IgD-negative memory B cell (primary cell): ENCODE measurements at regions not wholly inside any gene's neighbourhood (a gene's known extent, or its start where the extent isn't known, plus 50 kb on each side); places are given as distances from the start of the nearest gene placed in this dataset.
A peak's percentile ranks its signal among the peaks of the same experiment; 100 is the strongest.

Experiments used
- H3K27ac Mint-ChIP-seq, 3 donors: one replicate each; pipeline ENCODE4 v1.8.0; 2020 to 2022; ENCODE audit warnings: mild to moderate bottlenecking in 3 of 3, mixed read lengths in 3 of 3, moderate library complexity in 1 of 3
- H3K27me3 Mint-ChIP-seq: one replicate; pipeline ENCODE4 v1.8.0; 2021; ENCODE audit warnings: mixed read lengths
- H3K36me3 Mint-ChIP-seq: one replicate; pipeline ENCODE4 v1.8.0; 2020; ENCODE audit warnings: mild to moderate bottlenecking, mixed read lengths
- H3K4me1 Mint-ChIP-seq, 3 donors: one replicate each; pipeline ENCODE4 v1.8.0; 2020 to 2022; ENCODE audit warnings: mixed read lengths in 3 of 3, mild to moderate bottlenecking in 1 of 3
- H3K4me3 Mint-ChIP-seq, 4 donors: one replicate each; pipeline ENCODE4 v1.8.0; 2020 to 2022; ENCODE audit warnings: mild to moderate bottlenecking in 4 of 4, mixed read lengths in 4 of 4, moderate library complexity in 3 of 4
- H3K9me3 Mint-ChIP-seq, 3 donors: one replicate each; pipeline ENCODE4 v1.8.0; 2020 to 2021; ENCODE audit warnings: mixed read lengths in 3 of 3, mild to moderate bottlenecking in 1 of 3

GRCh38 chr19:28498404-28498976 lies 714.5 kb downstream of the UQCRFS1 start:
- H3K36me3 Mint-ChIP-seq: no peaks in the 10 kb centered on the region
- H3K9me3 Mint-ChIP-seq: peaks cover 2 to 13% (median 5%) of the 10 kb centered on the region in 3 donors
- H3K27me3 Mint-ChIP-seq: no peaks in the 10 kb centered on the region
- no peak overlapping the region for H3K4me3 Mint-ChIP-seq
- H3K4me1 Mint-ChIP-seq: no peaks in the 10 kb centered on the region
- H3K27ac Mint-ChIP-seq: no peak overlapping the region

- Mint-ChIP-seq H3K27ac (no peak overlapping the region), H3K27me3 (no peaks in the 10 kb centered on the region), H3K4me1 (no peaks in the 10 kb centered on the region), H3K9me3 (peaks cover 0 to 13% (median 6%) of the 10 kb centered on the region in 3 donors), H3K4me3 (no peak overlapping the region), H3K36me3 (no peaks in the 10 kb centered on the region)
Observed at GRCh38 chr19:28497887-28498286, 715.1 kb downstream of the UQCRFS1 start.

- no peak overlapping the region for H3K4me3 Mint-ChIP-seq
- H3K27ac Mint-ChIP-seq: no peak overlapping the region
- H3K4me1 Mint-ChIP-seq: no peaks in the 10 kb centered on the region
- no peaks in the 10 kb centered on the region for H3K27me3 Mint-ChIP-seq
- H3K36me3 Mint-ChIP-seq: no peaks in the 10 kb centered on the region
- peaks cover 0 to 13% (median 8%) of the 10 kb centered on the region in 3 donors for H3K9me3 Mint-ChIP-seq
Observed at GRCh38 chr19:28497137-28497536, 715.8 kb downstream of the UQCRFS1 start.

GRCh38 chr19:28495046-28495445 lies 717.9 kb downstream of the UQCRFS1 start:
- Mint-ChIP-seq H3K36me3 (no peaks in the 10 kb centered on the region), H3K4me1 (no peaks in the 10 kb centered on the region), H3K27ac (no peak overlapping the region), H3K9me3 (peaks cover 3 to 8% (median 7%) of the 10 kb centered on the region in 3 donors), H3K27me3 (no peaks in the 10 kb centered on the region), H3K4me3 (no peak overlapping the region)

GRCh38 chr19:28494461-28494860 lies 718.5 kb downstream of the UQCRFS1 start:
- Mint-ChIP-seq H3K27ac (no peak overlapping the region), H3K9me3 (peaks cover 3 to 8% (median 3%) of the 10 kb centered on the region in 3 donors)

GRCh38 chr19:28493884-28494283 lies 719.1 kb downstream of the UQCRFS1 start:
- Mint-ChIP-seq H3K36me3 (no peaks in the 10 kb centered on the region), H3K9me3 (peaks cover 3 to 8% (median 6%) of the 10 kb centered on the region in 3 donors), H3K27ac (no peak overlapping the region), H3K27me3 (peaks cover 2% of the 10 kb centered on the region), H3K4me1 (no peaks in the 10 kb centered on the region), H3K4me3 (peak overlapping the region in 1 of 4 donors; percentile 23)

More at GRCh38 chr19:28494461-28494860, 718.5 kb downstream of the UQCRFS1 start:
- Mint-ChIP-seq H3K36me3 (no peaks in the 10 kb centered on the region), H3K4me3 (no peak overlapping the region), H3K27me3 (peaks cover 2% of the 10 kb centered on the region), H3K4me1 (no peaks in the 10 kb centered on the region)

- no peaks in the 10 kb centered on the region for H3K4me1 Mint-ChIP-seq
- H3K36me3 Mint-ChIP-seq: no peaks in the 10 kb centered on the region
- no peak overlapping the region for H3K27ac Mint-ChIP-seq
- no peak overlapping the region for H3K4me3 Mint-ChIP-seq
- peaks cover 2% of the 10 kb centered on the region for H3K27me3 Mint-ChIP-seq
- peaks cover 3 to 8% (median 6%) of the 10 kb centered on the region in 3 donors for H3K9me3 Mint-ChIP-seq
Observed at GRCh38 chr19:28492621-28493020, 720.3 kb downstream of the UQCRFS1 start.

GRCh38 chr19:28492201-28492600 lies 720.8 kb downstream of the UQCRFS1 start:
- Mint-ChIP-seq H3K9me3 (peaks cover 3 to 8% (median 6%) of the 10 kb centered on the region in 3 donors), H3K4me3 (no peak overlapping the region), H3K27me3 (peaks cover 2% of the 10 kb centered on the region), H3K27ac (no peak overlapping the region), H3K4me1 (peaks cover 0 to 2% (median 0%) of the 10 kb centered on the region in 3 donors), H3K36me3 (no peaks in the 10 kb centered on the region)

- peaks cover 0 to 9% (median 6%) of the 10 kb centered on the region in 3 donors for H3K9me3 Mint-ChIP-seq
- no peaks in the 10 kb centered on the region for H3K36me3 Mint-ChIP-seq
- no peak overlapping the region for H3K27ac Mint-ChIP-seq
- peak overlapping the region in 1 of 4 donors; percentile 17 for H3K4me3 Mint-ChIP-seq
- peaks cover 2% of the 10 kb centered on the region for H3K27me3 Mint-ChIP-seq
- peaks cover 0 to 2% (median 0%) of the 10 kb centered on the region in 3 donors for H3K4me1 Mint-ChIP-seq
Observed at GRCh38 chr19:28489776-28490175, 723.2 kb downstream of the UQCRFS1 start.

- H3K27ac Mint-ChIP-seq: no peak overlapping the region
Observed at GRCh38 chr19:28489126-28489660, 723.8 kb downstream of the UQCRFS1 start.

GRCh38 chr19:28487999-28488398 lies 725.0 kb downstream of the UQCRFS1 start:
- H3K36me3 Mint-ChIP-seq: no peaks in the 10 kb centered on the region
- peaks cover 4 to 9% (median 6%) of the 10 kb centered on the region in 3 donors for H3K9me3 Mint-ChIP-seq
- H3K27ac Mint-ChIP-seq: no peak overlapping the region
- peaks cover 2% of the 10 kb centered on the region for H3K27me3 Mint-ChIP-seq
- no peak overlapping the region for H3K4me3 Mint-ChIP-seq
- peaks cover 0 to 2% (median 0%) of the 10 kb centered on the region in 3 donors for H3K4me1 Mint-ChIP-seq

More at GRCh38 chr19:28489126-28489660, 723.8 kb downstream of the UQCRFS1 start:
- Mint-ChIP-seq H3K27me3 (peaks cover 2% of the 10 kb centered on the region), H3K4me3 (no peak overlapping the region), H3K9me3 (peaks cover 0 to 7% (median 6%) of the 10 kb centered on the region in 3 donors), H3K4me1 (peaks cover 0 to 2% (median 0%) of the 10 kb centered on the region in 3 donors), H3K36me3 (no peaks in the 10 kb centered on the region)

GRCh38 chr19:28486926-28487325 lies 726.0 kb downstream of the UQCRFS1 start:
- Mint-ChIP-seq H3K27ac (peak overlapping the region in 1 of 3 donors; percentile 76), H3K9me3 (peaks cover 4 to 7% (median 6%) of the 10 kb centered on the region in 3 donors), H3K36me3 (no peaks in the 10 kb centered on the region), H3K4me3 (no peak overlapping the region), H3K27me3 (peaks cover 2% of the 10 kb centered on the region), H3K4me1 (peaks cover 0 to 2% (median 0%) of the 10 kb centered on the region in 3 donors)

- H3K4me3 Mint-ChIP-seq: no peak overlapping the region
- H3K36me3 Mint-ChIP-seq: no peaks in the 10 kb centered on the region
- H3K9me3 Mint-ChIP-seq: peaks cover 3 to 9% (median 4%) of the 10 kb centered on the region in 3 donors
- peaks cover 0 to 2% (median 0%) of the 10 kb centered on the region in 3 donors for H3K4me1 Mint-ChIP-seq
- peaks cover 2% of the 10 kb centered on the region for H3K27me3 Mint-ChIP-seq
- peak overlapping the region in 1 of 3 donors; percentile 76 for H3K27ac Mint-ChIP-seq
Observed at GRCh38 chr19:28486473-28486872, 726.5 kb downstream of the UQCRFS1 start.

GRCh38 chr19:28485292-28485691 lies 727.7 kb downstream of the UQCRFS1 start:
- peaks cover 2% of the 10 kb centered on the region for H3K27me3 Mint-ChIP-seq
- no peak overlapping the region for H3K27ac Mint-ChIP-seq
- H3K36me3 Mint-ChIP-seq: no peaks in the 10 kb centered on the region
- H3K9me3 Mint-ChIP-seq: peaks cover 3 to 9% (median 4%) of the 10 kb centered on the region in 3 donors
- H3K4me3 Mint-ChIP-seq: no peak overlapping the region
- peaks cover 0 to 2% (median 0%) of the 10 kb centered on the region in 3 donors for H3K4me1 Mint-ChIP-seq

- Mint-ChIP-seq H3K4me3 (peak overlapping the region in 1 of 4 donors; percentile 28), H3K27me3 (no peaks in the 10 kb centered on the region), H3K36me3 (no peaks in the 10 kb centered on the region), H3K27ac (peak overlapping the region in 1 of 3 donors; percentile 54), H3K9me3 (peaks cover 0 to 9% (median 4%) of the 10 kb centered on the region in 3 donors), H3K4me1 (peaks cover 0 to 2% (median 0%) of the 10 kb centered on the region in 3 donors)
Observed at GRCh38 chr19:28483197-28483596, 729.8 kb downstream of the UQCRFS1 start.

- H3K4me1 Mint-ChIP-seq: no peaks in the 10 kb centered on the region
- no peaks in the 10 kb centered on the region for H3K36me3 Mint-ChIP-seq
- H3K27me3 Mint-ChIP-seq: no peaks in the 10 kb centered on the region
- H3K9me3 Mint-ChIP-seq: peaks cover 0 to 9% (median 4%) of the 10 kb centered on the region in 3 donors
- no peak overlapping the region for H3K4me3 Mint-ChIP-seq
- no peak overlapping the region for H3K27ac Mint-ChIP-seq
Observed at GRCh38 chr19:28482221-28482620, 730.7 kb downstream of the UQCRFS1 start.
